ENCODE measurements at regions not wholly inside any gene's neighbourhood (a gene's known extent, or its start where the extent isn't known, plus 50 kb on each side); places are given as distances from the start of the nearest gene placed in this dataset.
"Not testable (repeated sequence)": the region's sequence is repeated elsewhere in the genome, so short reads cannot be mapped to it uniquely, and the experiment has no call there.

DNA sequence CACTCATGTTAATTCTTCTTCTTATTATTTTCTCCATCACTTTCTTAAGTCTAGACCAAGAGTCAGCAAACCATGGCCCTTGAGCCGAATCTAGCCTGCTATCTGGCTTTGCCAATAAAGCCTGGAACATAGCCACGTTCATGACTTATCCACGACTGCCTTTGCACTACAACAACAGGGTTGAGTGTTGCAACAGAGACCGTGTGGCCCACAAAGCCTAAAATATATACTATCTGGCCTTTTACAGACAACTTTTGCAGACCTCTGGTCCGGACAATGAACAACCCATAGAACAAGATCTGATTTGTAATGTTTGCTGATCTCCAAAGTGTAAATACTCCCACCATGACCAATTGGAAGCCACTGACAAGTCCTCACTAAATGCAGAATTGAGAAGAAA, 140.5 kb upstream of the CDYL start:
- H3K4me3 Mint-ChIP-seq (ENCODE audit: unreplicated experiment) = no peak overlapping the region
- H3K36me3 Mint-ChIP-seq (ENCODE audit: low read depth) = peaks cover under 1% of the 10 kb centered on the region
- H3K27me3 Mint-ChIP-seq (ENCODE audit: low read depth) = peaks cover 2% of the 10 kb centered on the region
- DNase-seq (ENCODE audit: low spot score) = no peak
- peaks cover 10% of the 10 kb centered on the region for H3K9me3 Mint-ChIP-seq (ENCODE audit: low read depth)
- no peak overlapping the region for H3K27ac Mint-ChIP-seq (ENCODE audit: unreplicated experiment)
- no peaks in the 10 kb centered on the region for H3K4me1 Mint-ChIP-seq (ENCODE audit: low read depth)
- TF ChIP-seq, protein P1, sequence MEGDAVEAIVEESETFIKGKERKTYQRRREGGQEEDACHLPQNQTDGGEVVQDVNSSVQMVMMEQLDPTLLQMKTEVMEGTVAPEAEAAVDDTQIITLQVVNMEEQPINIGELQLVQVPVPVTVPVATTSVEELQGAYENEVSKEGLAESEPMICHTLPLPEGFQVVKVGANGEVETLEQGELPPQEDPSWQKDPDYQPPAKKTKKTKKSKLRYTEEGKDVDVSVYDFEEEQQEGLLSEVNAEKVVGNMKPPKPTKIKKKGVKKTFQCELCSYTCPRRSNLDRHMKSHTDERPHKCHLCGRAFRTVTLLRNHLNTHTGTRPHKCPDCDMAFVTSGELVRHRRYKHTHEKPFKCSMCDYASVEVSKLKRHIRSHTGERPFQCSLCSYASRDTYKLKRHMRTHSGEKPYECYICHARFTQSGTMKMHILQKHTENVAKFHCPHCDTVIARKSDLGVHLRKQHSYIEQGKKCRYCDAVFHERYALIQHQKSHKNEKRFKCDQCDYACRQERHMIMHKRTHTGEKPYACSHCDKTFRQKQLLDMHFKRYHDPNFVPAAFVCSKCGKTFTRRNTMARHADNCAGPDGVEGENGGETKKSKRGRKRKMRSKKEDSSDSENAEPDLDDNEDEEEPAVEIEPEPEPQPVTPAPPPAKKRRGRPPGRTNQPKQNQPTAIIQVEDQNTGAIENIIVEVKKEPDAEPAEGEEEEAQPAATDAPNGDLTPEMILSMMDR (IDR thresholded peaks at IDR 0.05) = no peak

DNA sequence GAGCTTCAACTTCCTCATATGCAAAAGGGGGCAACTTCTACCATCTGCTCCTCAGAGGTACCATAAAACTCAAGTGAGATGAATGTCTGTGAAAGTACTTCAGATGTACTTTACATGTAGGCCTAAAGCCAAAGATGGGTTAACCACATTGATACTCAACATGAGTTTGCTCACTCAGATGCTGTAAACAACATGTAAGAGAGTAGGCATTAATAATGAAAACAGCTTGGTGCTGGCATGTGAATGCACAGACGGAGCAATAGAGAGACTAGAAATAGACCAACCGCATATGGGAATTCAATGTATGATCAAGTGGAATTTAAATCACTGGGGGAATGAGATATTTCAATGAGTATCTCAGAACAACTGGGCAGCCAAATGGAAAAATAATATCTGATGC, 143.8 kb upstream of the CDYL start:
- H3K4me1 Mint-ChIP-seq (ENCODE audit: low read depth) = peaks cover 4% of the 10 kb centered on the region
- H3K4me3 Mint-ChIP-seq (ENCODE audit: unreplicated experiment) = no peak overlapping the region
- peaks cover 7% of the 10 kb centered on the region for H3K36me3 Mint-ChIP-seq (ENCODE audit: low read depth)
- no peaks in the 10 kb centered on the region for H3K27me3 Mint-ChIP-seq (ENCODE audit: low read depth)
- TF ChIP-seq, protein P1 (IDR thresholded peaks at IDR 0.05) = no peak
- peaks cover 24% of the 10 kb centered on the region for H3K9me3 Mint-ChIP-seq (ENCODE audit: low read depth)
- DNase-seq (ENCODE audit: low spot score) = no peak
- no peak overlapping the region for H3K27ac Mint-ChIP-seq (ENCODE audit: unreplicated experiment)

DNA sequence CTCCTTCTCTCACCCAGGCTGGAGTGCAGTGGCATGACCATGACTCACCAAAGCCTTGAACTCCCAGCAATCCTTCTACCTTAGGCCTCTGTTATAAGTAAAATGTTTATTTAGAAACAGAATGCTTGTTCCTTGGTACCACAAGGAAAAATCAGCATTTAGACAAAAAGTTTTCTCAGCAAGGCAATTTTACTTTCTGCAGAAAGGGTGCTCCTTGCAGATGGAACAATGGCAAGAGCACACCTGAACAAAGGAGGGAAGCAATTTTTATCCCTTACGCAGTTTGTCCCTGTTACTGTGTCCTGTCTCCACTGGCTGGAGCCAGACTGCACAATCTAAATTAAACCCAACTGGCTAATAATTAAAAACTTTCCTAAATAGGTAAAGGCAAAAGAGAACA, 146.4 kb upstream of the CDYL start:
- H3K27ac Mint-ChIP-seq (ENCODE audit: unreplicated experiment); H3K36me3 Mint-ChIP-seq (ENCODE audit: low read depth); H3K27me3 Mint-ChIP-seq (ENCODE audit: low read depth); DNase-seq (ENCODE audit: low spot score); H3K4me1 Mint-ChIP-seq (ENCODE audit: low read depth); H3K4me3 Mint-ChIP-seq (ENCODE audit: unreplicated experiment): not testable (repeated sequence)
- peaks cover 26% of the 10 kb centered on the region for H3K9me3 Mint-ChIP-seq (ENCODE audit: low read depth)

DNA sequence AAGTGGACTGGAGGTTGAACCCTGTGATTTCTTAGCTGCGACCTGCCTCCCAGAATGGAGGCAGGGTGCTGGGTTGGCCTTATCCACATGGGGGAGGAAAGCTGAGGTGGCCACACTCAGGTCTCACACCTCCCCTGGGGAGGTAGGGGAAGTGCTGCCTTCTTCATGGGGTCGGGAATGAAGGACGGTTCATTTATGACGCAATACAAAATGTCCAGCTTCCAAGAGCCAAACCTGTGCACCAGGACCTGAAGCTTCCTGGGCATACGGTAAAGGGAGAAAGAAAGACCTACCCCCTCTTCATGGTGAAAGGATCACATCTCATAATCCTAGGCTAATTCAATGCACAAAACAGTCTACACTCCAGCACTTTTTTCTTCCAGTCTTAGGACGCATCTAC, 150.6 kb upstream of the CDYL start:
- TF ChIP-seq, protein P1 (IDR thresholded peaks at IDR 0.05) = no peak
- H3K4me1 Mint-ChIP-seq (ENCODE audit: low read depth) = peaks cover 4% of the 10 kb centered on the region
- peaks cover 6% of the 10 kb centered on the region for H3K36me3 Mint-ChIP-seq (ENCODE audit: low read depth)
- H3K9me3 Mint-ChIP-seq (ENCODE audit: low read depth) = peaks cover 15% of the 10 kb centered on the region
- no peak overlapping the region for H3K4me3 Mint-ChIP-seq (ENCODE audit: unreplicated experiment)
- no peak overlapping the region for H3K27ac Mint-ChIP-seq (ENCODE audit: unreplicated experiment)
- no peak for DNase-seq (ENCODE audit: low spot score)
- no peaks in the 10 kb centered on the region for H3K27me3 Mint-ChIP-seq (ENCODE audit: low read depth)

DNA sequence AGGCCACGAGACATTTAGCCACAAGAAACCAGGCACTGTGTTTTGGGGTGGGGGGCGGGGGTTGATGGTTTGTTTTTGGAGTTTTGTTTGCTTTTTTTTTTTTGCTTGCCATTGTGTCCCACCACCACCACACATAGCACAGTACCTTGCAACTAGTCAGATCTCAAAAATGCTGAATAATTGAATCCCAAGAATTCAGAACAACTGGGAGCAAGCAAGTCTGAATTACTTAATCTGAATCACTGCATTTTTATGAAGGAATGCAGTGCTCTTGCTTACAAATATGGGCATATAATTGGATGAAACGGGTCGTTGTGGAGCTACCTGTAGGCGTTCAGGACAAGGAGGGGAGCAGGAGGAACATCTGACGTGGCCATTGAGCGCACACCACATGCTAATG, 151.5 kb upstream of the CDYL start:
- Mint-ChIP-seq H3K4me1 (ENCODE audit: low read depth) (no peaks in the 10 kb centered on the region), H3K9me3 (ENCODE audit: low read depth) (peaks cover 9% of the 10 kb centered on the region), H3K27me3 (ENCODE audit: low read depth) (no peaks in the 10 kb centered on the region), H3K36me3 (ENCODE audit: low read depth) (peaks cover 5% of the 10 kb centered on the region), H3K27ac (ENCODE audit: unreplicated experiment) (no peak overlapping the region), H3K4me3 (ENCODE audit: unreplicated experiment) (no peak overlapping the region)
- TF ChIP-seq, protein P1 (IDR thresholded peaks at IDR 0.05) = no peak
- DNase-seq (ENCODE audit: low spot score) = no peak

DNA sequence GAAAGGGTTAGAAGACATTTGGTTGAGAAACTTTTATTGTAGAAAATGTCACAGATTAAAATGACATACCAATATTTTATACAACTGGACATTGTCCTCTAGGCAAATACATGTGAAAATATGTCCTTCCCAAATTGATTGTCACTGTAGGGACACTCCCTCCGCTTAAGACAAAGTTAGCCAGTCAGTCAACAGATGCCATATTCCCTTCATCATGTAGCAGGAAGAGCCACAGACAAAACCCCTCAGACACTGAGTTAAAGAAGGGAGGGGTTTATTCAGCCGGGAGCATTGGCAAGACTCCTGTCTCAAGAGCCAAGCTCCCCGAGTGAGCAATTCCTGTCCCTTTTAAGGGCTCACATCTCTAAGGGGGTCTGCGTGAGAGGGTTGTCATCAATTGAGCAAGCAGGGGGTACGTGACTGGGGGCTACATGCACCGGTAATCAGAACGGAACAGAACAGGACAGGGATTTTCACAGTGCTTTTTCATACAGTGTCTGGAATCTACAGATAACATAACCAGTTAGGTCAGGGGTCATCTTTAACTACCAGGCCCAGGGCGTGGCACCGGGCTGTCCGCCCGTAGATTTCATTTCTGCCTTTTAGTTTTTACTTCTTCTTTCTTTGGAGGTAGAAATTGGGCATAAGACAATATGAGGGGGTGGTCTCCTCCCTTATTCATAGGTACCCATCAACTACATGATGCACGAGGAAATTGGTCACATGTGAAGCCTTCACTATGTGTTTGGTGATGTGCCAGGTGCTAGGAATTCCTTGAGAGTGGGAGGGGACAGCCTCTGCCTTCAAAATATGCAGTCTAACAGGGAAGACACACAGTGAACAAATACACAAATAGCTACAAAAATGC, 155.7 kb upstream of the CDYL start:
- Mint-ChIP-seq H3K9me3 (ENCODE audit: low read depth) (no peaks in the 10 kb centered on the region), H3K27ac (ENCODE audit: unreplicated experiment) (no peak overlapping the region), H3K36me3 (ENCODE audit: low read depth) (no peaks in the 10 kb centered on the region), H3K4me3 (ENCODE audit: unreplicated experiment) (no peak overlapping the region), H3K4me1 (ENCODE audit: low read depth) (no peaks in the 10 kb centered on the region), H3K27me3 (ENCODE audit: low read depth) (no peaks in the 10 kb centered on the region)
- TF ChIP-seq, protein P1 (IDR thresholded peaks at IDR 0.05) = no peak
- DNase-seq (ENCODE audit: low spot score) = no peak

Measured in chondrocyte (in vitro differentiated cells).